GM12872 (cell line): ENCODE measurements at regions not wholly inside any gene's neighbourhood (a gene's known extent, or its start where the extent isn't known, plus 50 kb on each side); places are given as distances from the start of the nearest gene placed in this dataset.

Experiments used
- TF ChIP-seq, protein P1 (sequence below): IDR thresholded peaks from 3 replicates; pipeline ENCODE4 v1.5.1; 2011; ENCODE audit warnings: low read depth, mild to moderate bottlenecking, low read length, moderate library complexity; ENCODE audit not compliant: insufficient read depth

DNA sequence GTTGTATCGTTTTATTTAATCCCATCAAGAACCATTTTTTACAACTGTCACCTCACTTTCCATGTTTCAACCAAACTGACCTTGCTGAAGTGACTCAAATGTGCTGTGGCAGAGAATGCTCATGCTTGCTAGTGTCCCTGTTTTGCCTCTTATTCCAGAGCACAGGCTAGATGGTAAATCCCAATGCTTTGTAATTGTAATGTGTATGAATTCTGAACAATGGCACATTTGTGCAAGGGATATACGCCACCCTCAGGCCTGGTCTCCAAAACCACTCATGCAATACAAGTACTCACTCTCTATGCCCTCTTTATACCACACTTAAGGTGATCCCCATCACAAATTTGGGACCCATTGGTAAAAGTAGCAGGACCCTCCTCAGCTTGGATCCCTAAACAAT is 313.6 kb downstream of the HHIPL2 start:
- TF ChIP-seq, protein P1, sequence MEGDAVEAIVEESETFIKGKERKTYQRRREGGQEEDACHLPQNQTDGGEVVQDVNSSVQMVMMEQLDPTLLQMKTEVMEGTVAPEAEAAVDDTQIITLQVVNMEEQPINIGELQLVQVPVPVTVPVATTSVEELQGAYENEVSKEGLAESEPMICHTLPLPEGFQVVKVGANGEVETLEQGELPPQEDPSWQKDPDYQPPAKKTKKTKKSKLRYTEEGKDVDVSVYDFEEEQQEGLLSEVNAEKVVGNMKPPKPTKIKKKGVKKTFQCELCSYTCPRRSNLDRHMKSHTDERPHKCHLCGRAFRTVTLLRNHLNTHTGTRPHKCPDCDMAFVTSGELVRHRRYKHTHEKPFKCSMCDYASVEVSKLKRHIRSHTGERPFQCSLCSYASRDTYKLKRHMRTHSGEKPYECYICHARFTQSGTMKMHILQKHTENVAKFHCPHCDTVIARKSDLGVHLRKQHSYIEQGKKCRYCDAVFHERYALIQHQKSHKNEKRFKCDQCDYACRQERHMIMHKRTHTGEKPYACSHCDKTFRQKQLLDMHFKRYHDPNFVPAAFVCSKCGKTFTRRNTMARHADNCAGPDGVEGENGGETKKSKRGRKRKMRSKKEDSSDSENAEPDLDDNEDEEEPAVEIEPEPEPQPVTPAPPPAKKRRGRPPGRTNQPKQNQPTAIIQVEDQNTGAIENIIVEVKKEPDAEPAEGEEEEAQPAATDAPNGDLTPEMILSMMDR, result no peak

DNA sequence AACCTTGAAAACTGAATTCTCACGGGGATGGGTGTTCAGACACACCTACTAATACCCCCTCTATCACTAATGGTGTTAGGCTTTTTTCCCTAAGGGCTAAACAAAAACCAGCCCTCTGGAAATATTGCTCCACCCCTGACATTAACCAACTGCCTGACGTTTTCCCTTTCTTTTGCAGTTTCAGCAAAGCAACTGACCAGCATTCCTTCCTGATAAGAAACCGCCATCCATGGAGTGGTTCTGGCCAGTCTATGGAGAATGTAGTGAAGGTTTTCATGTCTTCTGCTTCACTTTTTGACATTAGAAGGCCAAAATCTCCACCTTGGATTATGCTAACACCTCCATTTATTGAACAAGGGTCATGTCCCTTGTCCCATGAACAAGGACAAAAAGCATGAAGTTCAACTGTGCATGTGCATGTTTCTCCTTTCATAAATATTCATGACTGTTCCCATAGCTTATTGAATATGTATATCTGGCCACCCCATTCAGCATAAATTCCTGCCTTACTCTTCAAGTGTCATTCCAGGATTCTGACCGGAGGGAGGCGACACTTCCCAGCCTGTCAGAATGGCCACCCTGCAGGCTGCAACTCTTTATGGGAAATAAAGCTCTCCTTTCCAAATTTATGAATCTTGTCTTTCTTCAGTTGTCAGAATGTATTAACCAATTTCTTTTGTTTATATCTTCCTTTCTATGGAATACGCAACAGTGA is 314.3 kb downstream of the HHIPL2 start:
- TF ChIP-seq, protein P1, result no peak

DNA sequence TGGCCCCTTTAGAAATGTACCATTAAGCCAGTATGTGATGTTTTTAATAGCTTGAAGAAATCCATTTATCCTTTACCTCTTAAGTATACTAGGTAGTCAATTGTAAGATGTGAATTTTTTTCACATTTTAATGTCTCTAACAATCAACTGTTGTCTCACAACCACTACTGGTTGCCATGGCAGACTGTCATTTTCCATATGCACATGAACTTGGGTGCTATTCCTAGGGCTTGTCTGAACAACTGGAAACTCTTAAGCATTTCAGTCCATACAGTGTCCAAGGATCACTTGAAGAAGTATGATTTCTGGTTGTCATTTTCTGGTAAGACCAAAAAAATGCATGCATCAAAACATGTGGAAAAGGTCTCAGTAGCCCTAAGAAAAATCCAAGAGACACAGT is 315.1 kb downstream of the HHIPL2 start:
- TF ChIP-seq, protein P1, result no peak

DNA sequence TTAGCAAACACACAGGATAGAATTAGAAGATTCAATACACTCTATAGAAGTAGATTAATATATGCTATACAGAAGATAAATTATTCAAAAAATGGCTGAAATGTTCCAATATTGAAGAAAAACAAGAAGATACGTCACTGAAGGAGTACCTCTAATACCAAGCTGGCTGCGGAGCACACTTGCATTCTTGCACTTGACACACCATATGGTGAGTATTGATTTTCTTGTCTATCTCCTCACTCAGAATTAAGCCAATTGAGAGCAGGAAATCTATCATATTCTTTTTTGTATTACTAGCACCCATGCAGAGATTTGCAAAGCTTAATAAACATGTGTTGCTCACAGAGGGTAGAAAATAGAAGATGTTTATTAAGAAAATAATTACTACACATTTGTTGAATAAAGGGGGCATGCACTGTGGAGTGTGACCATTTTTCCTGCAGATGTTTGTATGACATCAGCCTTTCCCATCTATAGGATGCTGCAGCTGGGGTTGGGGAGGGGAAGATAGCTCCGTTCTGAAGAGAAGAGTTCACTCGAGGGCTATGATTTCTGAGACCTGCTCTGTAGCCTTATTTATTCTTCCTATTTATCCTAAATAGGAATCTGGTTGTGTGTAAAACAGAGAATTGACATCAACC is 318.1 kb downstream of the HHIPL2 start:
- TF ChIP-seq, protein P1, result no peak

DNA sequence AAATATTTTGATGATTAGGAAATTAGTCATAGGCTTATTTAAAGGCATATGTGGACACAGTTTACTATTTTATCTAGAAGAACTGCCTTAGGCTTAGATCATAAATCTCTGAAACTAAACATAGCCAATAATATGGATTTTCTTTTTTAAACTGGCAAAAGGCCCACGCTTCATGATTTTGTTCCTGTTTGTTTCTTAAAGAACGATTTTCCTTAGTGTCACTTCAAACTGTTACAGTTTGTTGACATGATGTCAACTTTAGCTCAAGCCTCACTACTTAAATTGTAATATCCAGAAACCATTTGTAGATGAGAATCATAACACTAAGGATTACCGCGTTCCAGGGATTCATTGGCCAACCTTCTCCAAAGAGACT is 322.6 kb downstream of the HHIPL2 start:
- TF ChIP-seq, protein P1, result no peak

DNA sequence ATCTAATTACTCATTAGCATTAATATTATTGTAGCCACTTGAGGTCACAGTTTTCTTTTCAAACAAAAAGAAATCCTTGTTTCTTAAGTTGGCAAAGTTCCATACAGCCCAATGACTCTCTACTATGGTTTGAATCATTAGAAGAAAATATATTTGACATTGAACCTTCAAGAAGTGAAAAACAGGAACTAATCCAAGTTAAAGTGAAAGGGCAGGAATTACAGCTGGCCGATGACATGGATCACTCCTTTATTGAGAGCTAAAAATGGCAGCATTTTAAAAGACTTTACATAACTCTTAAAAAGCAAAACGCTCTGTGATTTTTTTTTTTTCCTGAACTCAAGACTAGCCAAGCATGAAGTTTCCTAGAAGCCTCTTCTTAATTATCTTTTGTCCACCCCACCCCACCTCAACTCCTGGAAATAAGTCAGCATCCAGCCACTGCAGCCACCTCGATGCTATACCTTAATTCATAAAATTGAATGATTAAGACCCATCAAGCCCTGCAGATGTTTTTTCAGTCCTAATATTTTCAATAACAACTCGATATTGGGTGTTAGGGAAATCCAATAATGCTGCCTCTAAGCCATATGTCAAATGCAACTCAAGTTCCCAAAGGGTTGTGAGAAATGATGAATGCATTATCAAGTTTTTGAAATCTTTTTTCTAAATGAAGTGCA is 323.1 kb downstream of the HHIPL2 start:
- TF ChIP-seq, protein P1, result no peak

DNA sequence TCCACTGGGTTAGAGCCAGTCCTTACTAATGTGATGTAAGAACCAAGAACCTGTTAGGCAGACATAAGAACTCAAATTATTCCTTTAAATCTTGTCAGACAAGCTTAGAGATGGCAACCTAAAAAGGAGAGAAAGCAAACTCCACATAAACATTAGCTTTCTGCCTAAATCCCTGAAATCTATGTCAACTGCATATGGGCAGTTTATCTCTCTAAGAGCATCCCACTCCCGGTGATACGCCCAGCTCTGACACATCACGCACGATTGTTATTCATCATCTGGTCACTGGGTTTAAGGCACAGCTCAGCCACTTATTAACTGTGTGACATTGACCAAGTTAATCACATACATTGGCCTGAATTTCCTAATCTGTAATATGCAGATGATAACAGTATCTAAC is 323.7 kb downstream of the HHIPL2 start:
- TF ChIP-seq, protein P1, result no peak
